Muscle of back (tissue), 3 donors: ENCODE measurements at regions not wholly inside any gene's neighbourhood (a gene's known extent, or its start where the extent isn't known, plus 50 kb on each side); places are given as distances from the start of the nearest gene placed in this dataset.
"Not testable (repeated sequence)": the region's sequence is repeated elsewhere in the genome, so short reads cannot be mapped to it uniquely, and the experiment has no call there.

ENCODE experiments used
- DNase-seq, 3 donors: peaks; one replicate each; pipeline versions ENCODE4 v3.0.0 to v3.0.0-alpha.2; 2013

DNA sequence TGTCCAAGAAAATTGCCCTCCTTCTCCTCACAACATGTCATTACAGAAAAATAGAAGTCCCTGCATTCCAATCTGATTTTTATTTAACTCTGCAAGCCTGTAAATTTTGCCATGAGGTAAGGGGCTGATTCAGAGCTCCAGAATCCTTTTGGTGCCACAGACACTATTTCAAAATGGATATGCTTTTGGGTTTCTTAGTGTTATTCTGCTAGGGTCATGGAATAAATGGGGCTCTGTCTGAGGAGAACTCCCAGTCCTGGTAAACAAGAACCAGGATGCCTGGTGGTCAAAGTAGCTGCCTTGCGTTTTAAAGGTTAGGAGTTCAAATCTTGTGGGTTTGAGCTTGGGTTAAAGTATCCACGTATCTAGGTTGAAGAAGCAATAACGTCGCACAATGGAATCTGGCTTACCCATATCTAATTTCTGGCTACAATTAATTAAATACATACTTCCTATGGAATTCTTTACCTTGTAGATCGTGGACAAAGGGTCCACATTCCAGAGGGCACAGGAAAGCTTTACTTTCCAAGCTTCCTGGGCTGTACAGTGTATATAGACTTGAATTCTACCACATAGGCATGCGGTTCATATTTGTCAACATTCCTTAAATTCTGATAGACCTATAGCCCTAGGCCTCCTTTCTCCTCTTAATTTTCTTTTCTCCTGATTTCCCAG lies 98.0 kb upstream of the CDC42BPA start:
- peak in 1 of 3 donors; percentile 21 for DNase-seq

GRCh38 chr1:227415115-227415790 lies 97.0 kb upstream of the CDC42BPA start:
- peak; percentile 38 to 84 (median 80) for DNase-seq

- no peak for DNase-seq
These were observed 92.8 kb upstream of the CDC42BPA start for GRCh38 chr1:227411066-227411465.

- DNase-seq: not testable (repeated sequence)
These were observed 88.0 kb upstream of the CDC42BPA start for GRCh38 chr1:227406332-227406731.

DNA sequence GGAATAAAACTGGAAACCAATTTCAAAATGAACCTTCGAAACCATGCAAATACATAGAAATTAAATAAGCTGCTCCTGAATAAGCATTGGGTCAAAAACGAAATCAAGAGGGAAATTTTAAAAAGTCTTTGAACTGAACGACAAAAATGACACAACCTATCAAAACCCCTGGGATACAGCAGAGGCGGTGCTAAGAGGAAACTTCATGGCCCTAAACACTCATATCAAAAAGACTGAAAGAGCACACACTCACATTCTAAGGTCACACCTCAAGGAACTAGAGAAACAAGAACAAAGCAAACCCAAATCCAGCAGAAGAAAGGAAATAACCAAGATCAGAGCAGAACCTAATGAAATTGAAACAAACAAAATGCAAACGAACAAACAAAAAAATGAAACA lies 85.2 kb upstream of the CDC42BPA start:
- no peak for DNase-seq

DNA sequence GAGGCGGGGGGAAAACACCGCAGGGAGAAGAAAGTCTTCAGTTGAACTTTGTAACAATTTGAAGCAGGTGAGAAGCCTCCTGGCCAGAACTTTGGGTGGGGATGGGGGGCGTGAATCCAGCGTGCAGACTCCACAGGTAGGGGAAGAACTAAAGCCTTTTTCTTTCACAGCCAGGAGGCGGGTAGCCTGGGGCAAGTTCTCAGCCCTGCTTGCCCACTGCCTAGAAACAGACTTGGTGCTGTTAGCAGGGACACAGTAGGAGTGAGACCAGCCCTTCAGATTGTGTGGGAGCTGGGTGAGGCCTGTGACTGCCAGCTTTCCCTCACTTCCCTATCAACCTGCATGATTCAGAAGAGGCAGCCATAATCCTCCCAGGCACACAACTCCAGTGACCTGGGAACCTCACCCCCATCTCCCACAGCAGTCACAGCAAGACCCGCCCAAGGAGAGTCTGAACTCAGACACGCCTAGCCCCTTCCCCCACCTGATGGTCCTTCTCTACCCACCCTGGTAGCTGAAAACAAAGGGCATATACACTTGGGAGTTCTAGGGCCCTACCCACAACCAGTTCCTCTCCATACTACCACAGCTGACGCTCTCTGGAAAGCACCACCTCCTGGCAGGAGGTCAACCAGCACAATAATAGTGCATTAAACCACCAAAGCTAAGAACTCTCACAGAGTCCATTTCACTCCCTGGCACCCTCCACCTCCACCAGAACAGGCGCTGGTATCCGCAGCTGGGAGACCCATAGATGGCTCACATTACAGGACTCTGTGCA lies 83.5 kb upstream of the CDC42BPA start:
- no peak for DNase-seq

DNA sequence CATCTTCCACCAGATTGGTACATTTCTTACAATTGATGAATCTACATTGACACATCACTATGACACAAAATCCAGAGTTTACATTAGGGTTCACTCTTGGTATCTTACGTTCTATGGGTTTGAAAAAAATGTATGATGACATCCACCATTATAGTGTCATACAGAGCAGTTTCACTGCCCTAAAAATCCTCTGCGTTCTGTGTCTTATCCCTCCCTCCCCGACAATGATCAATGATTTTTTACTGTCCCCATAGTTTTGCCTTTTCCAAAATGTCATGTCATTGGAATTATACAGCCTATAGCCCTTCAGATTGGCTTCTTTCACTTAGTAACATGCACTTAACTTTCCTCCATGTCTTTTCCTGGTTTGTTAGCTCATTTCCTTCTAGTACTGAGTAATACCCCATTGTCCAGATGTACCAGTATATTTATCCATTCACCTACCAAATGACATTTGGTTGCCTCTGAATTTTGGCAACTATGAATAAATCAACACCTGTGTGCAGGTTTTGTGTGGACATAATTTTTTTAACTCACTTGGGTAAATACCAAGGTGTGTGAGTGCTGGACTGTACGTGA lies 80.9 kb upstream of the CDC42BPA start:
- no peak for DNase-seq

GRCh38 chr1:227397354-227397978 lies 79.2 kb upstream of the CDC42BPA start:
- no peak for DNase-seq

GRCh38 chr1:227396539-227397353 lies 78.5 kb upstream of the CDC42BPA start:
- DNase-seq: no peak

DNA sequence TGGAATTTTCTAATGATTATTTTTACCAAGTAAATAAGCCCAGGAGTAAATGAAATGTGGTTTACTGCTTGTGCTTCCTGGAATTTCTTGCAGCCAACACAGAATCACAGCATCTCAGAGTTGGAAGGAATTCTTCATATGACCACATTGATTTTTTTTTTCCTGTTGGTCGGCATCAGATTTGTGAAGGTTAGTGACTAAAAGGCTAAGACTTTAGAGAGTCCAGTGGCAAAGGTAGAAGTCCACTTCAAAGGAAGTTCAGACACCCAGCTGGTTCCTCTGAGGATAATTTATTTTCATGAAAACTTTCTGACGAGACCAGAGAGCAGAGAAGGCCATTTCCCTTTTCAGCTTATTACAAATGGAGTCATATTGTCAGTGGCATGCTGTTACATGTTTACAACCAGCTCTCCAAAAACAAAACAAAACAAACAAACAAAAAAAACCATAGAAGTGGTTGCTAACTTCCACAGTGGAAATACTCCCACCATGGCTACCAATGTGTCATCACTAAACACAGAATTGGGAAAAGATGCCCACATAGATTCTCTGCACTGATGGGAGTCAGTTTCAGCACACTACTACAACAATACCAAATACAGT lies 77.2 kb upstream of the CDC42BPA start:
- no peak for DNase-seq

DNA sequence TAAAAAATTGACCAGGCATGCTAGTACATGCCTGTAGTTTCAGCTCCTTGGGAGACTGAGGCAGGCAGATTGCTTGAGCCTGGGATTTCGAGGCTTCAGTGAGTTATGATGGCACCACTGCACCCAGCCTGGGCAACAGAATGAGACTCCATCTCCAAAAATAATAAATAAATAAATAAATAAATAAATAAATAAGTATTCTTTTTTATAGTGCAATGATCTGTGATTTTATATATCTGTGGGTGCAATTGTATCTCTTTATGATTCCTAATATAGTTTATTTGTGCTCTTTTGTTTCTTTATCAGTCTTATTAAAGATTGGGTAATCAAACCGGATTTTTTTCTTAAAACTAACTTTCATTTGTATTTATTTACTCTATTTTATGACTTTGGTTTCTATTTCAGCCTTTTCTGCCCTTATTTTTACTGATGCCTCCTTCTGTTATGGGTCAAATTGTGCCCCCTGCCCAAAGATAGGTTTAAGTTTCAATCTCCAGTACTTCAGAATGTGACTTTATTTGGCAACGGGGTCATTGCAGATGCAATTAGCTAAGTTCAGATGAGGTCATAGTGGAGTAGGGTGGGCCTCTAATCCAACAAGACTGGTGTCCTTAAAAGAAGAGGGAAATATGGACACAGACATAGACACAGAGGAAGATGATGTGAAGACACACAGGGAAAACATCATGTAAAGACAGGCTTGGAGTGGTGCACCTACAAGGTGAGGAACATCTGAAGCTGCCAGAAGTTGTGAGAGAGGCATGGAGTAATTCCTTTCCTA lies 74.9 kb upstream of the CDC42BPA start:
- no peak for DNase-seq

GRCh38 chr1:227391879-227392278 lies 73.6 kb upstream of the CDC42BPA start:
- DNase-seq: no peak

GRCh38 chr1:227391211-227391610 lies 72.9 kb upstream of the CDC42BPA start:
- no peak for DNase-seq

GRCh38 chr1:227390525-227390924 lies 72.2 kb upstream of the CDC42BPA start:
- no peak for DNase-seq

DNA sequence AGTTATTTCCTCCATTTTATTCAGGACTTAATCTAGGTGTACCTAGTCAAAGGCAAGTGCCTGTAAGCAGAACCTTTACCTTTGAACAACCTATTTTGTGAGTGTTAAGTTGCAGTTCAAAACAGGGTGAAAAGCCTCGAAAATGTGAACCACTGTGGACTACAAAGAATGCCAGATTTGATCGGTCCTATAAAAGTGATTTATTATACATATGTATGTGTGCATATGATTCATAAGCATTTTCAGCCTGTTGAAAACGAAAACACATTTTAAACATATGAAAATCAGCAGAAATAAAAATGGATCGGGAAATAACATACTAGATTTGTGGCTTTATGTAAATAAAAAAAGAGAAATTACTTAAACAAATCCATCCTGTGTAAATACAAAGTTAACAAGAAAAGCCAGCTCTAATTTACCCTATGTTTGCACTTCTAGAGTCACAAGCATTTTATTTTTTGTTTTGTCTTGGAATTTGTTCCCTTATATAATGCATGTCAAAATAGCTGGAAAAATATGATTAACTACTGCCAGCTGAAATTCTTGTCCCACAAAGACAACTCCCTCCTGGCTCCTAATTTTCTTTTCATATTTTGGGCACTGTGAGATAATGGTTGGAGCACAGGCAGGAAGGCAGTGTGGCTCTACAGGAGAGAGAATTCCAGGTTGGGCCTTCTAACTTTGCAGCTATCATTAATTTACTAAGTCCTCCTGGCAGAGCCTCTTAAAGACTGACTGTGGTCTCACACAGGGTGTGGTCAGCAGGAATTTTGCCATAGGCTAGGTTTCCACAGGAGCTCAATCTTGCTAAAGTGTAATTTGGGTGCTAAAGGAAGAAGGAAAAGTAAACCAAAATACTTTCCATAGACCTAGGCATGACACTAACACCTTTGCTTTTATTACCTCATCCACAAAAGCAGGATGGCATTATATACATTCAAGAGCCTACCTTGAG lies 70.2 kb upstream of the CDC42BPA start:
- DNase-seq: peak in 1 of 3 donors; percentile 20

DNA sequence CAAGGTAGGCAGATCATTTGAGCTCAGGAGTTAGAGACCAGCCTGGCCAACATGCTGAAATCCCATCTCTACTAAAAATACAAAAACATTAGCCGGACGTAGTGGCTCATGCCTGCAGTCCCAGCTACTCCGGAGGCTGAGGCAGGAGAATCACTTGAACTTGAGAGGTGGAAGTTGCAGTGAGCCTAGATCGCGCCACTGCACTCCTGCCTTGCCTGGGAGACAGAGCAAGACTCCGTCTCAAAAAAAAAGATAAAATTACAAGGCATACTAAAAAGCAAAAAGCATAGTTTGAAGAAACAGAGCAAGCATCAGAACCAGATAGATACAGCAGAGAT lies 61.2 kb upstream of the CDC42BPA start:
- no peak for DNase-seq

GRCh38 chr1:227378871-227379554 lies 60.7 kb upstream of the CDC42BPA start:
- no peak for DNase-seq

- DNase-seq: no peak
These were observed 59.9 kb upstream of the CDC42BPA start for GRCh38 chr1:227378181-227378580.
